GM21390 (cell line): ENCODE measurements at regions not wholly inside any gene's neighbourhood (a gene's known extent, or its start where the extent isn't known, plus 50 kb on each side); places are given as distances from the start of the nearest gene placed in this dataset.
"Not testable (repeated sequence)": the region's sequence is repeated elsewhere in the genome, so short reads cannot be mapped to it uniquely, and the experiment has no call there.

Experiments used
- ATAC-seq: cut with Tn5 transposase; IDR thresholded peaks from one replicate; pipeline ENCODE4 v1.9.1; 2021; ENCODE audit not compliant: unreplicated experiment

DNA sequence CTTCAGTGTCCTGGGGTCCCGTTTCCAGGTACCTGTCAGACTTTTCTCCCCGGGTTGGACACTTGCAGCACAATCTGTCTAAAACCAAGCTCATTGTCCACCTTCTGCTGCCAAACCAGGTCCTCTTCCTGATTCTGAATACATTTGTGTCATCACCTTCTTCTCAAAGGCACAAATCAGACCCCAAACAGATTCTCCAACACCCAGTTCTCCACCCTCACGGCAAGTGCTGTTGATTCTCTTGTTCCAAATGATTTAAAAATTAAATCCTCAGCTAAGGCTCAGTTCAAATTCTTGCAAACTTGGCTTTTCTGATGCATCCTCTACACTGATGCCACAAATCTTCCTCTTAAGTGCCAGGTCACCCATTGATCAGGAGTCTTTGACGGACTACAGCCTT lies 122.5 kb upstream of the LDB2 start:
- ATAC-seq: no peak

DNA sequence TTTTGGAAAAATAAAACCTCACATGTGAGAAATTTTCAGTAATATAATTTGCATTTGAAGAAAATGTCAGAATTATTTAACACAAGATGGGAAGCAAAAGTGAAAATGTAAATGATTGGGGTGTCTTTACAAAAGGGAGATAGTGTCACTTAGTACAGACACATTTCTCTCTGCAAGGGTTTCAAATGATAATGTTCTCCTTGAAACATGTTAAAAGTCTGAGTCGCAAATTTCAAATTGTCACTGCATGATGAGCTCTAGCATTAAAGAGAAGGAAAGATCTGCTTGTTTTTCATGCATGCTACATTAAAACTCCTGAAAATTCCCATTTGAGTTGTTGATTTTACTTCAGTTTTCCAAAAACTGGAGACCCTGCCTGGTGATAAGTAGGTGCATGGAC lies 122.0 kb upstream of the LDB2 start:
- no peak for ATAC-seq

DNA sequence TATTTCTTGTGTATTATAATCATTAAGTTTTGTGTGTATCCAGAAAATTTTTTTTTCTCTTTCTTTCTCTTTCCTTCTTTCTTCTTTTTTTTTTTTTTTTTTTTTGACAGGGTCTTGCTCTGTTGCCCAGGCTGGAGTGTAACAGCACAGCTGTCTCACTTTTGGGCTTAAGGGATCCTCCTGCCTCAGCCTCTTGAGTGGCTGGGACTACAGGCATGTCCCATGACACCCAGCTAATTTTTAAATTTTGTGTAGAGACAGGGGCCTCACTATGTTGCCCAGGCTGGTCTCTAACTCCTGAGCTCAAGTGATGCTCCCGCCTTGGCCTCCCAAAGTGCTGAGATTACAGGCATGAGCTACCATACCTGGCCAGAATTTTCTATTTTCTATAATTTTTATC lies 120.2 kb upstream of the LDB2 start:
- not testable (repeated sequence) for ATAC-seq

DNA sequence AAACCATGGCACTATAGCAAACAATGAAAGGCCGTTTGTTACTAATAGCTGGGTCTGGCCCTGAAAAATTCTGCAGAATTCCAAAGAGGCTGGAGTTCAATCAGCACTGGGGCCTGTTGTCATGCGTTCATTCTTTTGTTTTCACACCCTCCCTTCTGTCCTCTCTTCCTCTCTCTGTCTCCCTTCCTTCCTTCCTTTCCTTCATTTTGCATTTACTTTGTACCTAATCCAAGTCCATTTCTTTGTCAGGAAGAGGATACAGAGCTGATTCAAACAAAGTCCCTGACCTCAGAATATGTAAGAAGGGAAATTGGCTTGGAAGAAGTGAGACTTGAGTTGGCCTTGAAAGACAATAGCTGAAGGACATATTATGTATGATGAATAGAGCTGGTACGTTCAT lies 119.6 kb upstream of the LDB2 start:
- ATAC-seq: no peak

DNA sequence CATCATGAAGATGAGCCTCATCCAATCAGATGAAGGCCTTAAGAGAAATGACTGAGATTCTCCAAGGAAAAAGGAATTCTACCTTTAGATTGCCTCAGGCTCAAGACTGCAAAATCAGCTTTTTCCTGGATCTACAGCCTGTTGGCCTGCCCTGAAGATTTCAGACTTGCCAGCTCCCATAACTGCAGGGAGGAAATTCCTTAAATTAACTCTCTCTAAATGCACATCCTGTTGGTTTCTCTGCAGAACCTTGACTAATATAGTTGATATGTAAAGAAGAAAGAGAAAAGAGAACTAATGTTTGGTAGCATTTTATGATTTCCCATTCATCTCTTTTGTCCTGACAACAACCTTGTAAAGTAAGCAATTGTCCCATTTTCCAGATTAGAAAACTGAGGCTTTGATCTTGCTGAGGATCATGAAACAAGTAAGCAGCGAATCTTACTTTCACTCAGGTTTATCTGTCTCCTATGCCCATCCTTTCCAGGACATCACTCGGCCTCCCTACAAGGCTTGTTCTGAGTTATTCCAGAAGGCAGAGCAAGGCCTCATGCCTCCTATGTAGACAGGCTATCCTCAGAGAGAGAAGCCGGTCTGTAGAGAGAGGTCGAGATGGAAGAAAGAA lies 115.0 kb upstream of the LDB2 start:
- ATAC-seq: no peak

DNA sequence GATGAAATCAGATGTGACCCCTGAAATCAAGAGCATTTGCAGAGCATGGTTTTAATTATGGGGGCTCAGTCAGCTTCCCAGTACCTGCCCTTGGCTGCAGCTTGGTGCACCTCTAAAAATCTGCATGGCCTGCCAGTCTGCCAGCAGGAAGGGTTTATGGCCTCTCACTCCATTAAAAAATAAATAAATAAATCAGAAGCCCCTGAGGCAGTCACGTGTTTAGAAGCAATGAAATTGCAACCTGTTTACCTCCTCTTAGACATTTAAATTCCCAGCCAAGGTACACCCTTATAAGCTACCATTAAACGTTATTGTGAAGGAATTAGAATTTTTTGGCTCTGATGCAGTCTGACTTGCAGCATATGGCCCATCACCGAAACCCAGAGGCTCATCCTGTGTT lies 114.0 kb upstream of the LDB2 start:
- no peak for ATAC-seq

DNA sequence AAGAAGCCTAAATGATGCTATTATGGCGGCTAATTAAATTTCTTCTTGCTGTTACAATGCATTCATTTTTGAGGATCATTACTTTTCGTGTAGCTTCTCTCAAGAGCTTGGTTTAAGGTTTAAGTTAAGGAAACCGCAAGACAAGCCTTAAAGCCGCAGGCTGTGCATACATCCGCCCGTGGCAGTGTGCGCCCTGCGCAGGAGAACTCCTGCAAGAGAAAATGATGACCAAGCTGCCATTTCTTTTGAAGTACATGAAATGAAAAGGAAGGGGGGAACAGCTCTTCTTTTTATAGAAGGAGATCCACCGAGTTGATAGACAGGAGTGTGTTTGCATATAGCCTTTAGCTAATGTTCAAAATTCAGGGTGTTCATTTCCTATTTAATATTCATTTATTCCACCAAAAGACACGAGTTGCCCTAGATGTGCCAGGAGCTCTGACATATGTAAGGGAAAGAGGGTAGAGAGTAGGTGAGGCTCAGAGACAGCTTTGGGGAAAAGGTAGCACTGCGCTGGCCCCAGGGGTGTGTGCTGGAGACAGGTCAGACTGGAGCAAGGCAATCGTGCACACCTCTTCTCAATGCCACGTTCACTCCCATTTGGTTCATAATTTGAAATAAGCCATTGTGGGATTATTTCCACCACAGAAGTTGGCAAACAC lies 112.1 kb upstream of the LDB2 start:
- ATAC-seq: no peak

DNA sequence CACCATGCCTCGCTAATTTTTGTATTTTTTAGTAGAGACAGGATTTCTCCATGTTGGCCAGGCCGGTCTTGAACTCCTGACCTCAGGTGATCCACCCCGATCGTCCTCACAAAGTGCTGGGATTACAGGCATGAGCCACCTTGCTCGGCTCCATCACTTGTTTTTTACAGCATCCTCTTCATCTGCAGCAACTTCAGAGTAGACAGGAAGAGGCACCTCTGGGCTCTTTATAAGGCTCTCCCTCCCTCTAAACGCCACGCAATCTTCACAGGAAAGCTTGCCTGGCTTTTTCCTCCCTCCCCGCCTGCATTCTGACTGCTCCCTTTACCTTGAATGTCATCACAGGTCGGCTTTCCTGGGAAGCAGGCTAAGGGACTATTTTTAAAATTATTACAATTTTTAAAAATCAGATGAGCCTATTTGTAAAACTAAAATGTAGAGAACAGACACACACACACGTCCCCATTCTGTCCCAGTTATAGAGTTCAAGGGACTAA lies 111.5 kb upstream of the LDB2 start:
- ATAC-seq: no peak

DNA sequence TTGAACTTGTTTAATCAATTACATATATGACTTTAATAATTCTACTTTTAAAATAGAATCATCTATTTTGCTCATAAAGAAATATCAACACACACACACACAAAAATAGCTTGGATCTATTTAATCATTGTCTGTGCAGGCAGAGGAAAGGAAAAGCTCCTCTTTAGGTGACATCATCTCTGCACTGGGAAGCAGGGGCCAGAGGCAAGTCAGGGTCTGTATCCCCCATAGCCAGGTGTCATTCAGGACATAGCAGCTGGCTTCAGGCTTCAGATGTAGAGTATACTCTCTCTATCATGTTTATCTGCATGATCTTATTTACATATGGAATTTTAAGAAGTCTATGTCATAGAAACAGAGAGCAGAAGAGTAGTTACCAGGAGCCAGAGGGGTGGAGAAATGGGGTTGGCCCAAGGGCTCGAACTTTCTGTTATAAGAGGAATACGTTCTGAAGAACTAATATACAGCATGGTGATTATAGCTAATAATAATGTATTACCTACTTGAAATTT lies 110.4 kb upstream of the LDB2 start:
- no peak for ATAC-seq

DNA sequence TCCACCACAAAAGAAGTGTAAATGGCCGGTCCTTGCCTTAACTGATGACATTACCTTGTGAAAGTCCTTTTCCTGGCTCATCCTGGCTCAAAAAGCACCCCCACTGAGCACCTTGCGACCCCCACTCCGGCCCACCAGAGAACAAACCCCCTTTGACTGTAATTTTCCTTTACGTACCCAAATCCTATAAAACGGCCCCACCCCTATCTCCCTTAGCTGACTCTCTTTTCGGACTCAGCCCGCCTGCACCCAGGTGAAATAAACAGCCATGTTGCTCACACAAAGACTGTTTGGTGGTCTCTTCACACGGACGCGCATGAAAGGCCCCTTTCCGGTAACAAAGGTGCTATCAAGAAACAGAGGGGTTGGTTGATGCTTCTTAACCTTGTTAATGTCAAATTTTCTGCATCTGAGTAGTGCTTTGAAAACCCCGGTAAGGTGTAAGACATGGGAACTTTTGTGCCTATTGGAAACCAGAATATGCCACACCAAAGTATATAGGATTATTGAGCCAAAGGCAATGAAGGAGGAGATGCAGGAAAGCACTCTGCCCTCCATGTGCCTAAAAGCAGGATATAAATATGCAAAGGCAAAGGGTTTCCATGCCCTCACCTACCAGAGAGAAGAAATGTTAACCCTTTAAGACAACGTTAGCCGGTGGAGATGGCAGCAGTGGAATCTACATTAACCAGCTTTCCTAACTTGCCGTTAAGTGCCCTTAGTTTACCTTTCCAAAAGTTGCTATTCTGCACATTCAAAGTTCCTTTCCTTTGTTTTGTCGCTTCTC lies 105.4 kb upstream of the LDB2 start:
- not testable (repeated sequence) for ATAC-seq

DNA sequence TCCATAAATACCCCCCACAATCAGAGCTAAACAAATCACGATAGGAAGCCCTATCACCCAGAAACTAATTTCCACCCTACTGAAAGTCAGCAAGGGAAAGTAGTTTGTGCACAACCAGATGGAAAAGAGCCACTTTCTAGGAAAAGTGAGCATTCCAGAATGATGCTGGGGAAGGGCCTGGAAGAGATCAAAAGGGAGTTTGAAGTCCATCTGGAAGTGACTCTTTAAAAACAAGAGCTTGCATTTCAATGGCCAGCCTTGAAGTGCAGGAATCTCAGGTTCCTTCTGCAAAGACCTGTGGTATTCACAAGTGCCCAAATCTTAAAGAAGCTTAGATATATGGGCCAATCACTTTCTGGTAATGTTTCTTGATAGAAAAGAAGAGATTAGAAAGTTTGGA lies 97.0 kb upstream of the LDB2 start:
- no peak for ATAC-seq

DNA sequence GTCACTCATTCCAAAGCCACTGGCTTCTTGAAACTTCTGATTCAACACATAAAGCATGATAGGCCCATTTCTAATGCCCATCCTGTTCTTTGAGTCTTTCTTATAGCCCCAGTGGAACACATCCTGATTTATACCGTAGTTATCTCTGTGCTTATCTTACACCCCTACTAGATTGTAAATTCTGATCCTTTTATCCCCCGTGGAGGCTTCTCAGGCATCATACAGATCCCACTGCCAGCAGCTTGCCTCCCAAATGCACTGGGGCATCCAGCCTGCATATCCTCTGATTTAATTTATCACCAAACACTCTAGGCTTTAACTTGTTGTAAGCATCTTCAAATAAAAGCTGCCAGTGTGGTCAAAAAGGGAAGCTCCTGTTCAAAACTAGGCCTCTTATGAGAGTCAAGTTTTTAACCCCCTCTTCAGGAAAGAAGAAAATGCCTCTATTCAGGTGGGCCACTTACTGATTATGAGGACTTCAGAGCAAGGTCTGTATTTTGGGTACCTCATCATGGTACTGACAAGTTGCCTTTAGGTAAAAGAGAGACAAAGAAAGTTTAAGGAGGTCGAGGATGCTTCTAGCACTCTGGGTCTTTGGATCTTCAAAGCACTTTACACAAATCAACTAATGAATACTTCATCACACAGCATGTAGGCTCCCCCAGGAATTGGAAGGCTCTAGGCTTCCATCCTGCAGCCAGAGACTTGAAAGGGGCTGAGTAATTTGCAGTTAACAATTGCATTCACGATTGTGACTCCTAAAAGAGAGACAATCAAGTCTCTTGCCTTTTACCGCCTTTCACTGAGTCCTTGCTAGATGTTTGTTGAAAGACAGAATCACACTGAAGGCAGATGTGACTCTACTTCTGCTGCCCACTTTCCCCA lies 95.8 kb upstream of the LDB2 start:
- no peak for ATAC-seq

DNA sequence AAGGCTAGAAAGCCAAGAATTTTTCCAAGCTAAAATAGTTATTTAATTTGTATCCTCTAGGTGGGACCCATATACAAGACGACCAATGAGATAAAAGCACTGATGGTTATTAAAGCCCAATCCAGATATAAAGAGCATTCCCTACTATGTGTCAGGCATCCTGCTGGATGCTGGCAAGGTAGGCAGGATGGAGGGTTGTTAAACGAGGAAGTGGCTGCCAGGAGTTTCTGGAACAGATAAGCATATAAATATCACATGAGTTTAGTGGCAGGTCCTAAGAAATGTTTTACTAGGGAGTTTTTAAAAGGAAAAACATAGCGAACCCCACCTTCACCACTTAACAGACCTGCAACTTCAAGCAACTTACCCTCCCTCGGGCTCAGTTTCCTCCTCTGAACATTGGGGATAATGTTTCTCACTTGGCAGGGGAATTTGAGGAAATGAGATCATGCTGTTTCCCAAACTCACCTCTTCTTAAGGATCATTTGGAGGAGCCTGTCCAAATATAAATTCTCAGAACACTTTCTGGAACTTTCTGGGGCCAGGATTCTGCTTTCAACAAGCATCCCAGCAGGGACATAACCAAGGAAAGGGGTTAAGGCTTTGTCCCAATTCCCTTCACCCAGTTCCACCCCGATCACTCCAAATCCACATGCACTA lies 94.3 kb upstream of the LDB2 start:
- ATAC-seq: no peak

DNA sequence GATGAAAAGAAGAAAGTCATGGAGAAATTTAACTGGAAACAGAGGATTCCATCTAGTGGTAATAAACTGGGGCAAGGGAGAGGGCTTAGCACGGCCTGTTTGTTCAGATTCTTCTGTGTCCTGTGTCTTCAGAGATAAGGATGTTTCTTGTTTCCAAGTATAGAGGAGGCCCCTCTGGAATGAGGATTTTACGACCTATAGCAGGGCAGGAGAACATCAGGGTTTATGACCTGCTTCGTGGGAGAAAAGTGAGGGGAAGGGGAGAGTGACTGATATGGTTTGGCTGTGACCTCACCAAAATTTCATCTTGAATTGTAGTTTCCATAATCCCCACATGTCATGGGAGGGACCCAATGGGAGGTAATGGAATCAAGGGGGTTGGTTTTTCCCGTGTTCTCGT lies 93.0 kb upstream of the LDB2 start:
- no peak for ATAC-seq

DNA sequence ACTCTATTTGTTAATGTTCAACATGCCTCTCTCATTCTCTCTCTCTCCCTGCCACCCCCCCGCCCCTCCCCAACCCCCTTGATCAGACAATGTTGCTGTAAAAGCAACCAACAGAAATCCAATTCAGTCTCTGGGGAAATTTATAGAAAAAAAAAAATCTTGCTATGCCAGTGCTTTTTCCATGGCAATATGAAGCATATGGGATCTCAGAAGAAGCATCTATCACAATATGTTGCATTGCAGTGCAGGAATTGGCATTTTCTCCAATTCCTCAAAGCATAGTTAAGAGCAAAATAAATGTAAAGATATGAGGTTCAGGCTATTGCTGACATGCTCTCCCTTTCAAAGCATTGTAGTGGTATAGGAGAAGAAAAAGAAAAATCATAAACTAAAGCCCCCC lies 90.9 kb upstream of the LDB2 start:
- no peak for ATAC-seq

DNA sequence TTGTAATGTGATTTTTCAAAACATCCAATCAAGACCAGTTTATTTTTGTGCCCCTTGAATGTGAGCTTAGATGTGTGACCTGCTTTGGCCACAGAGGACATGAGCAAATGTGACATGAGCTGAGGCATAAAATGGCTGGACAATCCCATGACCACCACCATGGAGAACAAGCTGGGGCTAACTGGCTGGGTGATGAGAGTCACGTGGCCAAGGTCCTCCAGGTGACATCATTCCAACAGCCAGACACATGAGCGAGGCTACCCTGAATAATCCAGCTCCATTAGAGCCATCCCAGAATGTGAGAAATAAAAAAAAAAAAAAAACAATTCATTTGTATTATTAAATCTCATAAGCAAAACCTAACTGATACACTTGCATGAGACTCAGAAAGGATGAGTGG lies 90.4 kb upstream of the LDB2 start:
- no peak for ATAC-seq

DNA sequence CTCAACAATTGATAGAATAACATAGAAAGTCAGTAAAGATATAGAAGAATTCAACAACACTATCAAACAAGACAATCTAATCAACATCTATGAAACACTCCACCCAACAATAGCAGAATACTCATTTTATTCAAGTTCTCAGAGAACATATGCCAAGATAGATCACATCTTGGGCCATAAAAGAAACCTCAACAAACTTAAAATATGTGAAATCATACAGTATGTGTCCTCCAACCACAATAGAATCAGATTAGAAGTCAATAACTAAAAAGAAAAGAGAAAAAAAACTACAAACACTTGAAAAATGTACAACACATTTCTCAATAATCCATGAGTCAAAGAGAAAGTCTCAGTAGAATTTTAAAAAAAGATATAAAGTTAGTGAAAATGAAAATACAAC lies 78.6 kb upstream of the LDB2 start:
- no peak for ATAC-seq

DNA sequence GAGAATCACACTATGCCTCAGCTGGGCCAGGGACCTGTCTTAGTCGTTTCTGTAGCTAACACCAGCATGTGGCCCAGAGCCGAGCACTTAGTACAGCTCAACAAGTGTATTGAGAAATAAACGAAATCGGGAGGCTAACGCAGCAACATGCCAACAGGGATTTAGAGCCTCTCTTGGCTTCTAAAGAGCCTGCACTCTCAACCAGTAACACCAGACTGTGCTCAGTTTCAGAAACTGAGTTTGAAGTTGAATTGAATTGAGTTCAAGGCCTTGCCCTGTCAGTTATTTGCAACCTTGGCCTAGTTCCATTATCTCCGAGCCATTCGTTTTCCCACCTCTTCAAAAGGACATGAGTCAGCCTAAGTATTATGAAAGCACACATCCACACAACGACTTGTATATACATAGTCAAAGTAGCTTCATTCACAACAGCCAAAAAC lies 71.3 kb upstream of the LDB2 start:
- ATAC-seq: no peak

DNA sequence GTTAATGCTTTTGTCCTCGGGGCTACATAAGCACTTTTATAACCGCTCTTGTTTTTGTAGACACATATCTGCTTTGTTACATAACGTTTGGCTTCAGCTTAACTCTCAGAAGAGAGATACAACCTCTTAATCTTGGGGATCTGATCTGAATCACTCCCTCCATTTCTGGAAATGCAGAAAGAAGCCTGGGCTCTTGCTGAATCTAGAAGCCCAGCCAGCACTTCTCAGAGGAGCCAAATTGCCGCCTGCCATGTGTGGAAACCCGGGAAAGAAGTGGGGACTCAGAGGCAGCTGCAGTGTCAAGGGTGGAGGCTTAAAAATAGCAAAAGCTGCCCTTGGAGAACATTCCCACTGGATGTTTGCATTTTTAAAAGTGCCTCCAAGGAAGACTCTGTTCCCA lies 69.3 kb upstream of the LDB2 start:
- no peak for ATAC-seq

DNA sequence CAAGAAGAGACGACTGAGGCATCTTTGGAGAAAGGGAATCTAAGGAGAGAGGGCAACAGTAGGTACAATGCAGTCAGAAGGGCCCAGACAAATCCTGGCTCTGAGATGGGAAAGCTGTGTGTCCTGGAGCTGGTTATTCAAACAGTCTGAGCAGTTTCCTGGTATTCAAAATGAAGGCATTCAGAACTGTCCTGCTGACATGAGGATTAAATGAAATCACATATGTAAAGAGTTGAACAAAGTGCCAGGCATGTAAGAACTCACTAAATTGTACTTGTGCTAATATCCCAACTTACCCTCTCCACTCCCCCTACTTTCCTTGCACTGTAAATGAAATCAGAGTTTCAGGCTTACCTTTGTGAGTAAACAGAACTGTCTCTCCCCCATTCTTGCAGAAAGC lies 60.9 kb upstream of the LDB2 start:
- no peak for ATAC-seq
